Lower leg skin (tissue), 3 donors: ENCODE measurements at regions not wholly inside any gene's neighbourhood (a gene's known extent, or its start where the extent isn't known, plus 50 kb on each side); places are given as distances from the start of the nearest gene placed in this dataset.

Experiments used
- CTCF ChIP-seq, 3 donors: fragments of 450-650 bp; IDR thresholded peaks; one replicate each; pipeline ENCODE4 v1.5.1; 2016; ENCODE audit warnings: antibody characterized with exemption in 3 of 3, mild to moderate bottlenecking in 3 of 3, moderate library complexity in 2 of 3
- POLR2A ChIP-seq, 2 donors: fragments of 450-650 bp; IDR thresholded peaks; one replicate each; pipeline ENCODE4 v1.6.1; 2016 to 2017; ENCODE audit warnings: antibody characterized with exemption in 2 of 2, mild to moderate bottlenecking in 1 of 2, moderate library complexity in 1 of 2

GRCh38 chr14:38053666-38054065, 154.0 kb upstream of the SSTR1 start:
- TF ChIP-seq POLR2A (IDR thresholded peaks at IDR 0.05), result no peak
- no peak for TF ChIP-seq CTCF (IDR thresholded peaks at IDR 0.05)
